DOHH2 (cell line): ENCODE measurements at regions not wholly inside any gene's neighbourhood (a gene's known extent, or its start where the extent isn't known, plus 50 kb on each side); places are given as distances from the start of the nearest gene placed in this dataset.

Experiments used
- CTCF ChIP-seq: fragments of 200-600 bp; sonication (generic); IDR thresholded peaks from one replicate; pipeline ENCODE4 v1.5.1; 2014; ENCODE audit warnings: antibody characterized with exemption, mild to moderate bottlenecking, low read depth, low read length; ENCODE audit not compliant: poor library complexity, severe bottlenecking
- EZH2phosphoT487 ChIP-seq: fragments of 200-600 bp; sonication (generic); IDR thresholded peaks from 2 replicates; pipeline ENCODE4 v1.6.1; 2017; ENCODE audit warnings: borderline replicate concordance, mild to moderate bottlenecking, antibody characterized with exemption, low read length, moderate library complexity, mixed read lengths

- TF ChIP-seq CTCF (no peak), EZH2phosphoT487 (no peak)
Measured at GRCh38 chr7:18208921-18209320, 181.3 kb upstream of the PRPS1L1 start.
